ENCODE measurements at regions not wholly inside any gene's neighbourhood (a gene's known extent, or its start where the extent isn't known, plus 50 kb on each side); places are given as distances from the start of the nearest gene placed in this dataset.

- Histone ChIP-seq H3K79me2 (ENCODE audit: insufficient read depth, low read length) (no peaks in the 10 kb centered on the region), H3K4me2 (ENCODE audit: insufficient read depth, low read length) (no peak overlapping the region)
These were observed 93.5 kb upstream of the CCDC28A start for GRCh38 chr6:138680085-138680484.

GRCh38 chr6:138681627-138682026, 91.9 kb upstream of the CCDC28A start:
- Histone ChIP-seq H3K27me3 (ENCODE audit: insufficient read depth, low read length, poor library complexity) (no peaks in the 10 kb centered on the region), H3K4me2 (ENCODE audit: insufficient read depth, low read length) (no peak overlapping the region), H4K20me1 (ENCODE audit: insufficient read depth, low read length) (no peaks in the 10 kb centered on the region), H3K4me3 (ENCODE audit: low read depth in 1 of 2, low read length in 2 of 2) (no peak overlapping the region), H3K4me1 (ENCODE audit: insufficient read depth, low read length) (no peaks in the 10 kb centered on the region), H3K79me2 (ENCODE audit: insufficient read depth, low read length) (no peaks in the 10 kb centered on the region), H2AFZ (ENCODE audit: low read depth, low read length) (no peak overlapping the region), H3K27ac (ENCODE audit: low read length) (no peak overlapping the region), H3K36me3 (ENCODE audit: insufficient read depth, low read length) (no peaks in the 10 kb centered on the region), H3K9me3 (ENCODE audit: insufficient read depth, low read length, severe bottlenecking) (no peaks in the 10 kb centered on the region), H3K9ac (ENCODE audit: low read depth, low read length) (no peak overlapping the region)
- TF ChIP-seq CTCF (IDR thresholded peaks at IDR 0.05; ENCODE audit: borderline replicate concordance, extremely low read depth, low read length, poor library complexity, severe bottlenecking) = no peak
- no peak for TF ChIP-seq EZH2 (IDR thresholded peaks at IDR 0.05; ENCODE audit: borderline replicate concordance, low read depth, low read length, severe bottlenecking)
- DNase-seq (no peak), ATAC-seq (ENCODE audit: insufficient read depth, low read depth) (no peak)

More at GRCh38 chr6:138680085-138680484, 93.5 kb upstream of the CCDC28A start:
- Histone ChIP-seq H3K27ac (ENCODE audit: low read length) (no peak overlapping the region), H3K4me1 (ENCODE audit: insufficient read depth, low read length) (no peaks in the 10 kb centered on the region), H2AFZ (ENCODE audit: low read depth, low read length) (no peak overlapping the region), H3K27me3 (ENCODE audit: insufficient read depth, low read length, poor library complexity) (no peaks in the 10 kb centered on the region), H3K36me3 (ENCODE audit: insufficient read depth, low read length) (no peaks in the 10 kb centered on the region), H3K9me3 (ENCODE audit: insufficient read depth, low read length, severe bottlenecking) (no peaks in the 10 kb centered on the region), H3K9ac (ENCODE audit: low read depth, low read length) (no peak overlapping the region), H3K4me3 (ENCODE audit: low read depth in 1 of 2, low read length in 2 of 2) (no peak overlapping the region), H4K20me1 (ENCODE audit: insufficient read depth, low read length) (no peaks in the 10 kb centered on the region)
- no peak for DNase-seq
- no peak for ATAC-seq (ENCODE audit: insufficient read depth, low read depth)
- TF ChIP-seq CTCF (IDR thresholded peaks at IDR 0.05; ENCODE audit: borderline replicate concordance, extremely low read depth, low read length, poor library complexity, severe bottlenecking) = no peak
- no peak for TF ChIP-seq EZH2 (IDR thresholded peaks at IDR 0.05; ENCODE audit: borderline replicate concordance, low read depth, low read length, severe bottlenecking)

GRCh38 chr6:138682704-138683527, 90.7 kb upstream of the CCDC28A start:
- no peak overlapping the region for H2AFZ ChIP-seq (ENCODE audit: low read depth, low read length)
- H3K79me2 ChIP-seq (ENCODE audit: insufficient read depth, low read length) = no peaks in the 10 kb centered on the region
- no peak overlapping the region for H3K4me2 ChIP-seq (ENCODE audit: insufficient read depth, low read length)
- no peak for TF ChIP-seq EZH2 (IDR thresholded peaks at IDR 0.05; ENCODE audit: borderline replicate concordance, low read depth, low read length, severe bottlenecking)
- no peak for TF ChIP-seq CTCF (IDR thresholded peaks at IDR 0.05; ENCODE audit: borderline replicate concordance, extremely low read depth, low read length, poor library complexity, severe bottlenecking)
- H3K36me3 ChIP-seq (ENCODE audit: insufficient read depth, low read length) = no peaks in the 10 kb centered on the region
- no peaks in the 10 kb centered on the region for H3K9me3 ChIP-seq (ENCODE audit: insufficient read depth, low read length, severe bottlenecking)
- no peak overlapping the region for H3K4me3 ChIP-seq (ENCODE audit: low read depth in 1 of 2, low read length in 2 of 2)
- H4K20me1 ChIP-seq (ENCODE audit: insufficient read depth, low read length) = no peaks in the 10 kb centered on the region
- no peaks in the 10 kb centered on the region for H3K27me3 ChIP-seq (ENCODE audit: insufficient read depth, low read length, poor library complexity)
- ATAC-seq (ENCODE audit: insufficient read depth, low read depth) (no peak), DNase-seq (no peak)
- H3K4me1 ChIP-seq (ENCODE audit: insufficient read depth, low read length) = no peaks in the 10 kb centered on the region
- H3K9ac ChIP-seq (ENCODE audit: low read depth, low read length) = no peak overlapping the region
- H3K27ac ChIP-seq (ENCODE audit: low read length) = no peak overlapping the region

Measured in DND-41 (cell line).